ENCODE measurements at regions not wholly inside any gene's neighbourhood (a gene's known extent, or its start where the extent isn't known, plus 50 kb on each side); places are given as distances from the start of the nearest gene placed in this dataset.
"Not testable (repeated sequence)": the region's sequence is repeated elsewhere in the genome, so short reads cannot be mapped to it uniquely, and the experiment has no call there.

DNA sequence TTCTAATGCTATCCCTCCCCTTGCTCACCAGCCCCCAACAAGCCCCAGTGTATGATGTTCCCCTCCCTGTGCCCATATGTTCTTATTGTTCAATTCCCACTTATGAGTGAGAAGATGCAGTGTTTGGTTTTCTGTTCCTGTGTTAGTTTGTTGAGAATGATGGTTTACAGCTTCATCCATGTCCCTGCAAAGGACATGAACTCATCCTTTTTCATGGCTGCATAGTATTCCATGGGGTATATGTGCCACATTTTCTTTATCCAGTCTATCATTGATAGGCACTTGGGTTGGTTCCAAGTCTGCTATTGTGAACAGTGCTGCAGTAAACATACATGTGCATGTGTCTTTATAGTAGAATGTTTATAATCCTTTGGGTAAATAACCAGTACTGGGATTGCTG lies 480.2 kb upstream of the PTCHD4 start:
- DNase-seq, result not testable (repeated sequence)

DNA sequence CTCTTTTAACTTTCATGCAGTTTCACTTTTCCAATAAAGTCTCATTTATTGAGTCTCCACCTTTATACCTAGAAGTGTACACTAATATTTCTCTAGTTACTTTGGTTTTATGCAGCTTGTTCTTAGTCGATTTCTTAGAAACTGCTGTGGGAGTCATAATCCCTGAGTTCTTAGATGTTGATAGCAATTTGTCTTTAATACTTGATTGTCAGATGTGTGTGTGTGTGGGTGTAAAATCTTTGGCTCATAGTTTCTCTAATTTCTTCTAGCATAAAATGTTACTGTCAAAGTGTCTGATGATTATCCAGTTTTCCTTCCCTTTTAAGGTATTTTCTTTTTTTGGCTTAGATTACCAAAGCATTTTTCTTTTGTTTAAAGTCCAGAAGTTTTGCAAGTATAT lies 473.8 kb upstream of the PTCHD4 start:
- DNase-seq, result no peak

DNA sequence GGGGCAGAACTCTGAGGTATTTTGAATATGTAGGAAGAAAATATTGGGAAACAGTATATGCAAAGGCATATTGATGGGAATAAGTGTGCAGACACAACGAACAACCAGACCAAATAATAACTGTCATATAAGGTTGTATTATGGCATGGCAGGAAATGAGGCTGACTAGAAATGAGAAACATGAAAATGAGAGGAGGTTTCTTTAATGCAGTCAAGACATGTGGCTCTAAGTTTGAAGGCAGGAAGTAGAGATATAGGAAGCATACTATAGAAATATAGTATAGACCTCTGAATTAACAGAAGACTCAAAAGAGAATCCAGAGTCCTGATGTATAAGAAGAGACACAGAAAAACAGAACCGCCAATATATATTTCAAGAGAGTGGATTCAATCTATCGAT lies 459.7 kb upstream of the PTCHD4 start:
- DNase-seq, result no peak

DNA sequence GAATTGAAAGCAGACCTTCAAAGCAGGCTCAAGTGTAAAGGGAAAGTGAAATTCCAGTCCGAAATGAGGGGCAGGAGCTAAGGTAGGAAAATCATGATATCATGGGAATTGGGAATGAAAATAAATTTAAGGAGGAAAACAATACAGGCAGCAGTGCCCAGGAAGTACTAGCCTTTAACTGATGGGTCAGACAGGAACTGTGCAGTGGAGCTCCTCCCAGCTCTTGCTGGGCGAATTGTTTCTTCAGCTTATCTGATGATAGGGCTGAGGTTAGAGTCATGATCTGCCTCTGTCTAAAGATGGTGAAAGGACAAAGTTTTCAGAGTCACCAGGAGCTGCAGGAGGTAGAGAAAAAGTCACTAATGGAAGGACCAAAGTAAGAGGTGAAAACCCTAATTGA lies 457.9 kb upstream of the PTCHD4 start:
- DNase-seq, result no peak

DNA sequence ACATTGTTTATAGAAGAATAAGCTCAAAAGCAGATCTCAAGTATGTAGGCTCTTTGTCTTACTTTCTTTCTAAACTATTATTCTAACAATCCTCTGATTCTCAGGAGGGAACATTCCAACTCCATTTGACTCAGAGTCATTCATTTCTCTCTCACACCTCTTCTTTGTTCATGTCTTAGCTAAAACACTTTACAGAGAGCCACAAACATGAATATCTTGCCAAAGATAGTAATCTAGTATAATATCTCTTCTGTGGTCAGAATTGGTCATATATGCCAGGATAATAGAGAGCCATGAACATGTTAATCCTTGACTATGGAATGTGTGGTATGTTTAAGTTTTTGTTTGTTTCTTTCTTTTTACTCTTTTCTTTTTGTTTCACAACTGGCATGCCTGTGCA lies 456.0 kb upstream of the PTCHD4 start:
- no peak for DNase-seq

DNA sequence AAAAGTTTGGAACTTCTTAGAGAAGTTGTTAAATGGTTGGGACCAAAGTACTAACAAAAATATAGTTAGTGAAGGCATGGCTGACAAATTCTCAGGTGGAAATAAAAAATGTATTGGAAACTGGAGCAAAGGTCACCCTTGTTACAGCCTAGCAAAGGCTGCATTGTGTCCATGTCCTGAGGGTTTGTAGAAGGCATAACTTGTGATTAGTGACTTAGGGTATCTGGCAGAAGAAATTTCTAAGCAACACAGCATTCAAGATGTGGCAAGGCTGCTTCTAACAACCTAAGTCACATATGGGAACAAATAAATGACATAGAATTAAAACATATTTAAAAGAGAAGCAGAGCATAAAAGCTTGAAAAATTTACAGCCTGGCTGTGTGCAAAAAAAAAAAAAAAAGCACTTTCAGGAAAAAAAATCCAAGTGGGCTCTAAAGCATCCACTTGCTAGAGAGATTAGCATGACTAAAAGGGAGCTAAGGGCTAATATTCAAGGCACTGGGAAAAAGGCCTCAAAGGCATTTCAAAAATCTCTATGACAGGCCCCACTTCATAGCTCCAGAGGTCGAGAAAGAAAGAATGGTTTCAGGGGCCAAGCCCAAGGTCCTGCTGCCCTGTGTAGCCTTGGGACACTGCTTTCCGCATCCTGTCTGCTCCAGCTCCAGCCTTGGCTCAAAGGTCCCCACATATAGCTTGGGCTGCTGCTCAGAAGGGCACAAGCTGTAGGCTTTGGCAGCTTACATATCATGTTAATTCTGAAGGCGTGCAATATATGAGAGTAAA lies 453.2 kb upstream of the PTCHD4 start:
- DNase-seq, result no peak

DNA sequence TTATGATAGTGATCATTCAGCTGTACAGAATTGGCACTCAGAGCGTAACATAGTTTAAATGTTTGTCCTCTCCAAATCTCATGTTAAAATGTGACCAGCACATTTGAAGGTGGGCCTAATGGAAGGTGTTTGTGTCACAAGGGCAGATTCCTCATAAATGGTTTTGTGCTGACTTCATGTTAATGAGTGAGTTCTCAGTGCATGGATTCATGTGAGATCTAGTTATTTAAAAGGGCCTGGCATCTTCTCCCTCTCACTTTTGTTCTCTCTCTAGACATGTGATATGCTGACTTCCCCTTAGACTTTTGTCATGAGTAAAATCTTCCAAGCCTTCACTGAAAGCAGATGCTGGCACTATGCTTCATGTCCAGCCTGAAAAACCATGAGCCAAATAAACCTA lies 452.4 kb upstream of the PTCHD4 start:
- DNase-seq, result no peak

DNA sequence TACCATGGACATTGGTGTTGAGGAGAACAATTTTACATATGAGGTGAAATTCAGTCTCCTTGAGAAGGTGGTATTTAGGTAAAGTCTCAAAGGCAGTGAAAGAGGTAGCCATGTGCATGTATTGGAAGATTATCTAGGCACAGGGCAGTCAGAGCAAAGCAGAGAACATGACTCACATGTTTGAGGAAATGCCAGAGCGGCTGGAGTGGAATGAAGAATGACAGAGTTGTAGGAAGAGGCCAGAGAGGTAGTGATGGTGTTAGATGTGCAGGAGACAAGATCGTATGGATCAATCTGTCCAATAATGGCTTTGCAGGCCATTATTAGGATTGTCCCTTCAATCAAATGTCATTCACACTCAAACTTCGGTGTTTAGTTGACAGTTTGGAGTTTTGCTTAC lies 449.4 kb upstream of the PTCHD4 start:
- DNase-seq, result no peak

DNA sequence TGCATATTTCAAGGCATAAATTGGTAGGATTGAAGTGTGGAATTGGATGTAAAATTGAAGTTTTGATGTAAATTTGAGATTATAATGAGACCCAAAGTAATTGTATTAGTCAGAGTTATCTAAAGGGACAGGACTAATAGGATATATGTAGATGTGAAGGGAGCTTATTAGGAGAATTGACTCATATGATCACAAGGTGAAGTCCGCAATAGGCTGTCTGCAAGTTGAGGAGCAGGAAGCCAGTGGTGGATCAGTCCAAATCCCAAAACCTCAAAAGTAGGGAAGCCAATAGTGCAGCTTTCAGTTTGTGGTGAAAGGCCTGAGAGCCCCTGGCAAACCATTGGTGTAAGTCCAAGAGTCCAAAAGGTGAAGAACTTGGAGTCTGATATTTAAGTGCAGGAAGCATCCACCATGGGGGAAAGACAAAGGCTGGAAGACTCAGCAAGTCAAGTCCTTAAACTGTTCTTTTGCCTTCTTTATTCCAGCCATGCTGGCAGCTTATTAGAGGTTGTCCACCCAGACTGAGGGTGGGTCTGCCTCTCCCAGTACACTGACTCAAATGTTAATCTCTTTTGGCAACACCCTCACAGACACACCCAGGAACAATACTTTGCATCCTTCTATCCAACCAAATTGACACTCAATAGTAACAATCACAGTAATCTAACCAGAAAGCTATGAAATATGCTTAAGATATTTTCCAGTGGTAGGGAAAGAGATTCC lies 442.6 kb upstream of the PTCHD4 start:
- DNase-seq, result no peak

DNA sequence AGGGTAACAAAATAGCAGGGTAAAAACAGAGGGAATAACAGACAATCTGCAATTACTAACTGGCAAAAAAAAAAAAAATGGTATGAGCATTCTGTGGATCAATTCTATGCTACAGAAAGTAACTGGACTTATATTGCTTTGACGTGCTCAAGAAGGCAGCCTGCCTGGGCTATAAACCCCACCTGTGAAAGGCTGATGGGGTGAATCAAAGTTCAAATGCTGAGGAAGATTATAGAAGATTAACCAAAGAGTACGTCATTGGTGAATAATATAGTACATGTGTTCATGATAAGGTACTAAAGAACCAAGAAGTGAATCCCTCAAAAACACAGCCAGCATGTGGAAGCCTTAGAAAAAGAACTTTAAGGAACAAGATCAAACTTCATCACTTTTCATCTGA lies 441.9 kb upstream of the PTCHD4 start:
- no peak for DNase-seq

DNA sequence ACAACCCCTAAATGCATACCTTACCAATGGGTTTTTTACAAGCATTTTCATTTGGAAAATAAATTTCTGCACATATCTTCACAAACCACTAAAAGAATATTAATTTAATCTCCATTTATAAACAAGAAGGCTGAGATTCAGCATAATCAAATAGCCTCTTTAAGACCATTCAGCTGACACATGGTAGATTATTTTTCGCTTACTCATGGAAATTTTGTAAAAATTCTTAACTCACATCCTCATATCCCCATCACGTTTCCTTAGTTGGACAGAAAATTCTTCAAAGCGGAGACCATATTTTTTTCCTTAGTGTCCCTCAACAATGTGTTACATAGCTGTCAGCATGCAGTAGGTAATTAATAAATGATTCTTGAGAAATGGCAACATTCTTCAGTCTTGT lies 439.6 kb upstream of the PTCHD4 start:
- no peak for DNase-seq

DNA sequence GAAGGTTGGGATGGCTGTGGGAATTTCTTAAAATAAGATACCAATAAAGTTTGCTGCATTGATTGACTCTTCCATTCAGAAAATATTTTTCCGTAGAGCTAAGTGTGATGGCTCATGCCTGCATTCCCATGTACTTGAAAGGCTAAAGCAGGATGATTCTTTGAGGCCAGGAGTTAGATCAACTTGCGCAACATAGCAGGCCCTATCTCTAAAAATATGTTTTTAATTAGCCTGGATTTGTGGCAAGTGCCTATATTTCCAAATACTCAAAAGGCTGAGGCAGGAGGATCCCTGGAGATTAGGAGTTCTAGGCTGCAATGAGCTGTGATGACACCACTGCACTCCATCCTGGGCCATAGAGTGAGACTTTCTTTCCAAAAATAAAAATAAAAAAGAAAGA lies 431.2 kb upstream of the PTCHD4 start:
- DNase-seq, result no peak

DNA sequence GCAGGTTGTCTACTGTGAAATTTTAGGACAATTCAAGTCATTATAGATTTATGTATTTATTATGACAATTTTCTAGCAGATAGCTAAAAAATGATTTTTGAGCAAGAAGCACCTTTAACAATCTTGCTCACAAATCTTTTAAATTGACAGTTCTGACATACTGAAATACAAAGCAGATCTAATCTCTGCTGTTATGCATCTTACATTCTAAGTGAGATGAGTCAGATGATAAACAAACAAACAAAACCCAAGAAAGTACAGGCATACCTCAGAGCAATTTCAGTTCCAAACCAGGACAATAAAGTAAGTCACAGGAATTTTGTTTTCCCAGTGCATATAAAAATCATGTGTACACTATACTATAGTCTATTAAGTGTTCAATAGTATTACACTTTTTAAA lies 430.7 kb upstream of the PTCHD4 start:
- DNase-seq, result no peak

DNA sequence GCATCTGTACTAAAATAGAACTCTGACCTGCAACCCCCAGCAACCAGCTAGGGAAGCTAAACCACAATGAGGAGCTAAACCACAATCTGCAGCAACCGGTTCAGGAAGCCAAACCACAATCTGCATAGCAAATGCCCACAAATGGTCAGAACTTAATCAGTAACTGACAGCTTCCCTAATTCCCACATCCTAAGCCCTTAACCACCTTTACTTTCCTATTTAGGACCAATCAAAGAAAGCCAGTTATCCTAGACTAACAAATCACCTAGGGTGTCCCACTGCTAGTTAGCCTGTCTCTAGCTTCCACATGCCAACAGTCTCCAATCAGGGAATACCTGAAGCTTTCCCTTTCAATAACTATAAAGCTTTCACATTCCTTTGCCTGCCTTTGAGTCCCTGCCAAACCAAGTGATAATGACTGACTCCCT lies 424.6 kb upstream of the PTCHD4 start:
- DNase-seq, result no peak

DNA sequence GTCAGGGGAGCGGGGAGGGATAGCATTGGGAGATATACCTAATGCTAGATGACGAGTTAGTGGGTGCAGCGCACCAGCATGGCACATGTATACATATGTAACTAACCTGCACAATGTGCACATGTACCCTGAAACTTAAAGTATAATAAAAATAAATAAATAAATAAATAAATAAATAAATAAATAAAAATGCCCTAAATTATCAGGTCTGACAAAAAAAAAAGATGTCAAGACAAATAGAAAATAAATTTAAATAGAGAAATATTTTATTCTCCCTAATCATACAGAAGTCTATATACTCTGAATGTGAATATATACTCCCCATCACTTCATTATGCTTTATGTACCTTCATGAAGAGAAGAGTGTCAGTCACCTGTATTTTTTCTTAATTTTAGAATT lies 420.0 kb upstream of the PTCHD4 start:
- not testable (repeated sequence) for DNase-seq

DNA sequence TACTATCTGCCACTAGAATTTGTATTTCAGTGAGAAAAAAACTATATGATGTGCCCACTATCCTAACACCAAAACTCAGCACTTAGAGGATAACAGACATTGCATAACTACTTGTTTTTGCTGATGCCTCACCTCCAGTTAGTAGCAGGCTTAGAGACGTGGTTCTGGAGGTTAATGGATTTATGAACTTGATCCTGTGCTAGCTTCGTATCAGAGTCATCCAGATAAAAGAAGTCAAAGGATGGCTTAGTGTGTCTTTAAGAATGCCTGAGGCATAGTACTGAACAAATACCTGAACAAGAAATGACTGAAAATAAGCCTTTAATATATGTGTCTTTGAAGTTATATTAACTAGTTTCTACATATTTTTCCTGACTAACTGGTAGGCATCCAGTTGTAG lies 414.9 kb upstream of the PTCHD4 start:
- no peak for DNase-seq

DNA sequence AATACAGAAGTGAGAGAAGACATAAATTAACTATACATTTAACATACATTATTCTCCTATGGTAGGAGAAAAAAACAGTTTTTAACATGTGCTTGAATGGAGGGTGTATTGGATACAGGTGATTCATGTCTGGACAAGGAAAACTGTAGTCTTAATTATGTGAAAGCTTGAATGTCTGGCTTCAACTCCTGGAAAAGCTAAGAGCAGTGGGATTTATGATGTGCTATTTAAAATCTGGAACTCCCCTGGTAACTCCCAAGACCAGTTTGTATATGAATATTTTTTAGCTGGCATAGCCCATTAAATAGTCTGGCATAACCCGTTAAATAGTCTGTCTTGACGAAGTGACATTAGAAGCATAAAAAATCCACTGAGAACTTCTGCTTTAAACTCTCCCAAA lies 410.0 kb upstream of the PTCHD4 start:
- no peak for DNase-seq

DNA sequence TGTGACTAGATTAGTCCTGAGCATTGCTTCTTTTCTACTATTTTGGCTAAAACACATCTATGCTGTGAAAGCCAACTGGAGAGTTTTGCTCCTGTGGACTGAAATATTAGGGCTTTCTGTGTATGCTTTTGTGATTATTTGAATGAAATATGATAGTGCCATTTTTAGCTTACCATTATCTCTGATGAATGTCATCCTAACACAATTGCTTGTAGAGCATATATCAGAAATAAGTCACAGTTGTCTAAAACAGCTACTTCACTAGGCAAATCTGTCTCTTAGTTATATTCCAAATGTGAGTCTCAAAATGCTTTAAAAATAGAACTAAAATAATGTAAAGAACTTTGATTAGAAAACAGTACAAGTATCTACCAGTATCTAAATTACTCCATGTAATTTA lies 401.4 kb upstream of the PTCHD4 start:
- no peak for DNase-seq

DNA sequence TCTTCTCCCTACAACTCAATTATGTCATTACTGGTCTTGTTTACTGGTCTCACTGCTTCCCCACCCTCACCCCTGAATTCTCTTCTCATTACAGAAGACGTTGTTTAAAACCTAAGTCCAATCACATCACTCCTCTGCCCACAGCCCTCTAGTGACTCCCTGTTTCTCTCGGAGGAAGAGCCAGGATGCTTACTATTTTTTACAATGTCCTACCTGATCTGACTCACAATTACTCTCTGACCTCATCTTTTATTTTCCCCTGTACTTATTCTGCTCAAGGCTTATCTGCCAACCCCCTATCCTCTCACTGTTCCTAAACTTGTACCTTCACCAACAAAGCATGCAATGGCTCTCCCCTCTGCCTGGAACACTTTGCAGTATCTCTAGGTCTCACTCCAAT lies 400.4 kb upstream of the PTCHD4 start:
- no peak for DNase-seq

DNA sequence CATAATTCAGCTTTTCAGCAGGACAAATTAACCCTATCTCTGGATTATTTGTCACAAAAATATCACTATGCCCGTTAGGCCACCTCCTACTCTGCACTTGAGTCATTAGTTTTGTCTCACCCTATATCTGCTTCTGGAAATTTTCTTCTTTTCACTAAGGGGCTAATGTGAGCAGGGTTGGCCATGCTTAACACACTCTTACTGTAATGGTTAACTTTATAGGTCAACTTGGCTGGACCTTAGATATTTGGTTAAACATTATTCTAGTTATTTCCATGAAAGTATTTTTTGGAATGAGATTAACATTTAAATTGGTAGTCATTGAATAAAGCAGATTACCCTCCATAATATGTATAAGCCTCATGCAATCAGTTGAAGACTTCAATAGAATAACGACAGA lies 394.6 kb upstream of the PTCHD4 start:
- no peak for DNase-seq

DNA sequence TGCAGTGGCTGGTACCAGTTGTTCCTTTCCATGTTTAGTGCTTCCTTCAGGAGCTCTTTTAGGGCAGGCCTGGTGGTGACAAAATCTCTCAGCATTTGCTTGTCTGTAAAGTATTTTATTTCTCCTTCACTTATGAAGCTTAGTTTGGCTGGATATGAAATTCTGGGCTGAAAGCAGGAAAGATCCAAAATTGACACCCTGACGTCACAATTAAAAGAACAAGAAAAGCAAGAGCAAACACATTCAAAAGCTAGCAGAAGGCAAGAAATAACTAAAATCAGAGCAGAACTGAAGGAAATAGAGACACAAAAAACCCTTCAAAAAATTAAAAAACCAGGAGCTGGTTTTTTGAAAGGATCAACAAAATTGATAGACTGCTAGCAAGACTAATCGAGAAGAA lies 382.4 kb upstream of the PTCHD4 start:
- DNase-seq, result not testable (repeated sequence)

DNA sequence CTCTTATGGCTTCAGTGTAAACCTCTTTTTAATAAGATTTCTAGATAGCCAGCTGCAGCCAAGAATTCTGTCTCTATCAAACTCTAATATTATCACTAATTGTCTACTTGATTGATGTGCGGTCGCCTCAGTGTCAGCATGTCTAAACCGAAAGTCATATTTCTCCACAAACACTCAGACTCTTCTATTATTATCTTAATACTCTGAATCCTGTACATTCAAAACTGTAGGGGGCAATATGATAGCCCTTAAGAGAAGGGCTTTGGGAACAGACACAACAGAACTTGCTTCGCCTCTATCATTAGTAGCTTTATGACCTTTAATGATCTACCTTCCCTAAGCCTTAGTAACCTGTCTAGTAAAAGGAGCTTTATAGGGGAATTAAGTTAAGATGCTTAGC lies 379.7 kb upstream of the PTCHD4 start:
- DNase-seq, result no peak

DNA sequence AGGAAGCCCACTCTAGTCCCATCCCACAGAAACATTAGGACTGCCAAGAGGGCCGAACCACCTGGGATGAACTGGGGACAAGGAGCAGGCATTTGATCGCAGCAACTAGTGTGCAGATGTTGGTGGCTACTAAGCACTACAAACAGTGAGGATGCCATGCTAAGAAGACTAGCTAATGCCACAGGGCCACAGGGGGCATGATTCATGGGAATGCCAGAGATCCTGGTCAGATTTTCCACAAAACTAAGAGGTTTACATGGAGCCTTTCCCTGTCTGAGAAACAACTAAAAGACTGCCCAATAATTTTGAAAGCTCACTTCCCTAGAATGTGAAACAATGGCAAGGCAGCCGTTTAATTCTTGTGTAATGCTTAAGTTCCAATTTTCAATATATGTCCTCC lies 375.9 kb upstream of the PTCHD4 start:
- DNase-seq, result no peak

DNA sequence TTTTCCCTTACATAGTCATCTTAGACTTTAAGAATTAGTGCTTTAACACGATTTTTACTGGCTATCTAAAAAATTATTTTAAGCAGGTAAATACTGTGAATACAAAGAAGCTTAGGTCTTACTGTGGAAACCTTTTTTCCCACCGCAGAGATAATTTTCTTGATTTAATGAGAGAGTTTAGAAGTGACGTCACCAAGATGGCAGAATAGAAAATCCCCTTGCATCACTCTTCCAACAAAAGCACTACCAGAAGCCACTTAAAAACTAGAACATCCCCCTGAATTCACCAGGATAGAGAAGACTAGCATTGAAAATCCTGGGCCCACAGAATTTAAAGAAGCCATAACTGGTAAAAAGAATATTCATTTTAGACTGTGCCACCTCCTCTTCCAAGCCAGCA lies 375.4 kb upstream of the PTCHD4 start:
- no peak for DNase-seq

DNA sequence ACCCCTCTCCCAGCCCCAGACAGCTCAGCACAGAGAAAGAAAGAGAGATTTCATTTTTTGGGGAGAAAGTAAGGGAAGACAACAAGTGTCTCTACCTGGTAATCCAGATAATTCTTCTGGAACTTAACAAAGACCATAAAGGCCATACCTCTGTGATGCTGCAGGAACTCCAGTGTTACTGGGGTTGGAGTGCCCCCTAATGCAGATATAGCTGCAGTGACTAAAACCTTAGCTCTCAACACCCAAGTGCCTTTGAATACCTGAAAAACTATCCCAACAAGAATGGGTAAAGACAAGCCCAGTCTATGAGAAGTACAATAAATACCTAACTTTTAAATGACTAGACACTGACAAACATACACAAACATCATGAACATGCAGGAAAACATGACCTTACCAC lies 365.3 kb upstream of the PTCHD4 start:
- peak; percentile 26 for DNase-seq

Measured in DMS153 (cell line).